SK-N-SH treated with all-trans-retinoic acid at 6 μM for 48 hours (cell line): ENCODE measurements at regions not wholly inside any gene's neighbourhood (a gene's known extent, or its start where the extent isn't known, plus 50 kb on each side); places are given as distances from the start of the nearest gene placed in this dataset.

Experiments
- GLIS3 ChIP-seq: fragments of 250-450 bp; sonication (Bioruptor Pico); IDR thresholded peaks from 2 replicates; pipeline ENCODE4 v1.5.0; 2020; ENCODE audit warnings: mild to moderate bottlenecking, moderate library complexity
- OSR1 ChIP-seq: fragments of 250-450 bp; sonication (Bioruptor Pico); IDR thresholded peaks from 2 replicates; pipeline ENCODE4 v1.8.0; 2022; ENCODE audit warnings: moderate library complexity, mild to moderate bottlenecking, inconsistent platforms
- ZC3H10 ChIP-seq: fragments of 250-450 bp; sonication (Bioruptor Pico); IDR thresholded peaks from 2 replicates; pipeline ENCODE4 v1.5.1; 2021; ENCODE audit warnings: mild to moderate bottlenecking, moderate library complexity
- ZFP30 ChIP-seq: fragments of 450-650 bp; formaldehyde crosslinking; IDR thresholded peaks from 2 replicates; pipeline ENCODE4 v1.5.0; 2022; ENCODE audit warnings: mild to moderate bottlenecking, moderate library complexity
- ZNF565 ChIP-seq: fragments of 450-650 bp; formaldehyde crosslinking; conservative IDR thresholded peaks from 2 replicates; pipeline ENCODE4 v1.5.0; 2020; ENCODE audit warnings: low read depth, mild to moderate bottlenecking, moderate library complexity

DNA sequence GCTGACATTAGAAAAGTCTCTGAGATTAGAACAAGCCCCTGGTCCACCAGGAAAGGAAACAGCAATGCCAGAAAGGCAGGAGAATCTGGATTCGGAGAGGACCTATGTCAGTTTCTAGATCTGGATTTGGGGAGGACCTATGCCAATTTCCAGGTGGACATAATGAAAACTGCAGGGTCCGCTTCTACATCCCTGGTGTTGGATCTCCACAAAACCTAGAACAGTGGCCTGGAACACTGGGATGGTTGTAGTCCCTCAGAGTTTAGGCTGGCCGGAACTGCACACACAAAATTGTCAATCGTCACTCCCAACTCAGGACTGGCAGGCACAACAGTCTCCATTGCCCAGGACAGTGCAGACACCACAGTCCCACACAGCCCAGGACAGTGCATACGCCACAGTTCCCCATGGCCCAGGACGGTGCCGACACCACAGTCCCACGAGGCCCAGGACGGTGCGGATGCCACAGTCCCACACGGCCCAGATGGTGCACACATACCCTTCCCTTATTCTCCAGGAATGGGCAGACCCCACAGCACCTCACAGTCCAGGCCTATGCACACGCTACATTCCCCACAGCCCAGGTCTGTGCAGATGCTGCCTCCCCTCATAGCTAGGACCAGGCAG lies 341.7 kb downstream of the UQCRFS1 start:
- TF ChIP-seq ZFP30 (CRISPR knock-in tag) (no peak), GLIS3 (CRISPR knock-in tag) (no peak), OSR1 (CRISPR knock-in tag) (no peak), ZNF565 (CRISPR knock-in tag) (no peak), ZC3H10 (no peak)
